ENCODE measurements at regions not wholly inside any gene's neighbourhood (a gene's known extent, or its start where the extent isn't known, plus 50 kb on each side); places are given as distances from the start of the nearest gene placed in this dataset.

DNA sequence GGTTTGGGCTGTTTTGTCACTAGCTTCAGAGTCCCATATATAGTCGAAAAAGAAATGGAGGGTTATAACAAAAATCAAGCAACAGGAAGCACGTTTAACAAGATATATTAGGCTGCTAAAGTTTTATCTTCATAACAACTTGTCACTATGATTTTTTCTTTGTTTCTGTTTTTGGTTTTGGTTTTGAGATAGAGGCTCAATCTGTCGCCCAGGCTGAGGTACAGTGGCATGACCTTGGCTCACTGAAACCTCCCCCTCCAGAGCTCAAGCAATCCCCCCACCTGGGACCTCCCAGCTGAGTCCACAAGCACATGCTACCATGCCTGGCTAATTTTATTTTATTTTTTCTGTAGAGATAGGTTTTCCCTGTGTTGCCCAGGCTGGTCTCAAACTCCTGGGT is 2664.4 kb downstream of the ARAP2 start:
- DNase-seq (no peak), ATAC-seq (ENCODE audit: low FRiP score in 2 of 2) (no peak)
- WGBS, 2 donors = 60 to 64% methylated on average over 3 of the region's 3 CpGs
- Histone ChIP-seq H3K27me3 (no peaks in the 10 kb centered on the region), H3K4me1 (no peaks in the 10 kb centered on the region), H3K4me3 (no peak overlapping the region), H3K9me3 (no peaks in the 10 kb centered on the region), H3K36me3 (no peaks in the 10 kb centered on the region), H3K27ac (no peak overlapping the region)
- TF ChIP-seq EP300 (IDR thresholded peaks at IDR 0.05) (no peak), POLR2AphosphoS5 (IDR thresholded peaks at IDR 0.05) (no peak), POLR2A (IDR thresholded peaks at IDR 0.05) (no peak)
- TF ChIP-seq, protein P1, sequence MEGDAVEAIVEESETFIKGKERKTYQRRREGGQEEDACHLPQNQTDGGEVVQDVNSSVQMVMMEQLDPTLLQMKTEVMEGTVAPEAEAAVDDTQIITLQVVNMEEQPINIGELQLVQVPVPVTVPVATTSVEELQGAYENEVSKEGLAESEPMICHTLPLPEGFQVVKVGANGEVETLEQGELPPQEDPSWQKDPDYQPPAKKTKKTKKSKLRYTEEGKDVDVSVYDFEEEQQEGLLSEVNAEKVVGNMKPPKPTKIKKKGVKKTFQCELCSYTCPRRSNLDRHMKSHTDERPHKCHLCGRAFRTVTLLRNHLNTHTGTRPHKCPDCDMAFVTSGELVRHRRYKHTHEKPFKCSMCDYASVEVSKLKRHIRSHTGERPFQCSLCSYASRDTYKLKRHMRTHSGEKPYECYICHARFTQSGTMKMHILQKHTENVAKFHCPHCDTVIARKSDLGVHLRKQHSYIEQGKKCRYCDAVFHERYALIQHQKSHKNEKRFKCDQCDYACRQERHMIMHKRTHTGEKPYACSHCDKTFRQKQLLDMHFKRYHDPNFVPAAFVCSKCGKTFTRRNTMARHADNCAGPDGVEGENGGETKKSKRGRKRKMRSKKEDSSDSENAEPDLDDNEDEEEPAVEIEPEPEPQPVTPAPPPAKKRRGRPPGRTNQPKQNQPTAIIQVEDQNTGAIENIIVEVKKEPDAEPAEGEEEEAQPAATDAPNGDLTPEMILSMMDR (IDR thresholded peaks at IDR 0.05) = no peak

DNA sequence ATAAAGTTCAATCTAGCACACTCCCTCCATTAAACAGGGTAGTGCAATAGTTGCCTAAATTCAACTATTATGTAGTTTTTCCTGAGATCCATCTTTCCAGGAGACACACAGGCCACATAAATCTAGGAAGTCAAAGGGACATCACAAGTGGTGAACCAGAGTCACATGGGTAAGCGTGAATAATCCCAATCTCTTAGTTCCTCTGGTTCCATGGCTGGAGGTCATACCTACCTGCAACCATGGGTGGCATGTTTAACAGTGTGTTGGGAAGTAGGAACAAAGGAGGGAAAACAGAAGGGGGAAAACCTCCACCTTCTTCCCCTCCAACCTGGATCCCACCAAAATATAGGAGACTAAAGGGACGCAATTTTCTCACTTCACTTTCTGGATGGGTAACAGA is 2651.6 kb downstream of the ARAP2 start:
- no peaks in the 10 kb centered on the region for H3K36me3 ChIP-seq
- H3K4me3 ChIP-seq = no peak overlapping the region
- 85 to 88% methylated on average over 2 of the region's 2 CpGs for WGBS, 2 donors
- ATAC-seq (ENCODE audit: low FRiP score in 2 of 2) (no peak), DNase-seq (no peak)
- TF ChIP-seq POLR2AphosphoS5 (IDR thresholded peaks at IDR 0.05) (no peak), EP300 (IDR thresholded peaks at IDR 0.05) (no peak), POLR2A (IDR thresholded peaks at IDR 0.05) (no peak)
- TF ChIP-seq, protein P1 (IDR thresholded peaks at IDR 0.05) = no peak
- no peak overlapping the region for H3K27ac ChIP-seq
- H3K4me1 ChIP-seq = no peaks in the 10 kb centered on the region
- H3K27me3 ChIP-seq = no peaks in the 10 kb centered on the region
- H3K9me3 ChIP-seq = peaks cover 0 to 53% (median 24%) of the 10 kb centered on the region in 4 donors

DNA sequence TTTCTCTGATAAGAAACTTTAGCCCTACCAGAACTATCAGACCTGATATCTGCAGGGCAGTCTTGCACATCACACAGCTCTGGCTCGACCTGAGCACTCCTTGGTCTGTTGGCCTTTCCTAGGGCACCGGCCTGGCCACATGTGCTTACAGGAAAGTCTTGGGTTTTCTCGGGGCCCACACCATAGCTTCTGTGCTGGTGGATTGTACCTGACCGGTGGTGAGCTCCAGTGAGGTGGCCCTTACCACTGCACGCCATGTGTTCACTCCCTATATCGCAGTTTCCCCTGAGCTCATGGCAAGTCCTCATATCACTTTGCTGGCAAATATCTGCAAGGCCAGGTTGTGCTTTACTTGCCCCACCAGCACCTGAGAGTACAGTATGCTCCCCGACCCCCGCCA is 2637.4 kb downstream of the ARAP2 start:
- TF ChIP-seq EP300 (IDR thresholded peaks at IDR 0.05) (no peak), POLR2AphosphoS5 (IDR thresholded peaks at IDR 0.05) (no peak)
- no peaks in the 10 kb centered on the region for H3K4me1 ChIP-seq

DNA sequence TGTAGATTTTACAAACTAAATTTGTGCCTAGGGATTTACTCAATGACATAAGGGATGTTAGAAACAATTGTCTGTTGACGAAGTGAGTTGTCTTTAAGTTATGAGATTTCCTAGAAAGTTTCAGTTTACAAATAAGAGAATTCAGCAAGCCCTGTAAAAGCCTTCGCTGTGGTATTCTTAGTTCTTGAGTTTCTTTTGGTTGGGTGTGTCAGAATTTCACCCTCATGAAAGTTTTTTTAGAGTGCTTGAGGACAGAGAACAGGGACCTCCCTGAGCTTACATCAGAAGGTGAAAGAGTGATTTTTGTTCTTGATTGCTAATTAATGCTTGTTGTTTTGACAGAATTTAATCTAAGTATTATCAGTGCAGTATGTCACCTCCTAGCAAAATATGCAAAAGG is 2628.2 kb downstream of the ARAP2 start:
- WGBS, 2 donors = 80 to 90% methylated on average over 2 of the region's 2 CpGs
- DNase-seq = no peak
- Histone ChIP-seq H3K9me3 (no peaks in the 10 kb centered on the region), H3K27me3 (no peaks in the 10 kb centered on the region), H3K36me3 (no peaks in the 10 kb centered on the region), H3K4me1 (no peaks in the 10 kb centered on the region), H3K4me3 (no peak overlapping the region), H3K27ac (no peak overlapping the region)
- no peak for TF ChIP-seq POLR2AphosphoS5 (IDR thresholded peaks at IDR 0.05)
- TF ChIP-seq, protein P1 (IDR thresholded peaks at IDR 0.05) = no peak
- TF ChIP-seq EP300 (IDR thresholded peaks at IDR 0.05) = no peak
- no peak for TF ChIP-seq POLR2A (IDR thresholded peaks at IDR 0.05)
- no peak for ATAC-seq (ENCODE audit: low FRiP score in 2 of 2)

More for the DNA sequence above, 2637.4 kb downstream of the ARAP2 start:
- Histone ChIP-seq H3K4me3 (no peak overlapping the region), H3K27me3 (no peaks in the 10 kb centered on the region), H3K36me3 (no peaks in the 10 kb centered on the region), H3K27ac (no peak overlapping the region), H3K9me3 (peaks cover 0 to 16% (median 0%) of the 10 kb centered on the region in 4 donors)
- ATAC-seq (ENCODE audit: low FRiP score in 2 of 2) = peak; percentile 16 to 31
- no peak for DNase-seq
- WGBS, 2 donors = 79 to 83% methylated on average over 6 to 8 of the region's 8 CpGs

DNA sequence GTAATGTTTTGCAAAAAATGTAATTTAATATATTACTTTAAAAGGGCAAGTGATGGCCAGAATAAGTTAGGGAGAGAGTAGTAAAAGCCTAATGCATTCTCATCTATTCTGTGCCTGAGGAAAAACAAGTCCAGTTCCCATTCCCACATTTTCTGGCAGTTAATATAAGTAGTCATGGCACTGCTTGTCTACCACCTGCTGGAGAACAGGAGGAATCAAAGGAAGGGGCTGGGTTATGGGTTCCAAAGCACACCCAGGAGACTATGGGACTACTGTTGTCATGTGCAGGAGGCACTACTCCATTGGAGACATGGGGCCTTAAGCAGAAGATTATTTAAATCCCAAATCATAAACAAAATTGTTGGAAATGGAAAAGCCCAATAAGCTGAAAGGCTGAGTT is 2618.6 kb downstream of the ARAP2 start:
- TF ChIP-seq, protein P1 (IDR thresholded peaks at IDR 0.05) = no peak
- no peak for TF ChIP-seq POLR2AphosphoS5 (IDR thresholded peaks at IDR 0.05)
- TF ChIP-seq EP300 (IDR thresholded peaks at IDR 0.05) = no peak
- TF ChIP-seq POLR2A (IDR thresholded peaks at IDR 0.05) = no peak
- Histone ChIP-seq H3K4me1 (no peaks in the 10 kb centered on the region), H3K36me3 (no peaks in the 10 kb centered on the region), H3K4me3 (no peak overlapping the region), H3K27me3 (no peaks in the 10 kb centered on the region), H3K9me3 (no peaks in the 10 kb centered on the region), H3K27ac (no peak overlapping the region)
- ATAC-seq (ENCODE audit: low FRiP score in 2 of 2) (no peak), DNase-seq (no peak)
